Lower lobe of right lung (tissue), 2 donors: ENCODE measurements at regions not wholly inside any gene's neighbourhood (a gene's known extent, or its start where the extent isn't known, plus 50 kb on each side); places are given as distances from the start of the nearest gene placed in this dataset.
"Not testable (repeated sequence)": the region's sequence is repeated elsewhere in the genome, so short reads cannot be mapped to it uniquely, and the experiment has no call there.

ENCODE experiments used
- ATAC-seq, 2 donors: fragments of 200-7000 bp; cut with Tn5 transposase; one replicate each; pipeline ENCODE4 v1.9.1; 2020 to 2022; ENCODE audit warnings: mild to moderate bottlenecking in 2 of 2, moderate library complexity in 2 of 2
- DNase-seq: peaks from one replicate; pipeline ENCODE4 v3.0.0-alpha.2; 2020
- H3K27ac ChIP-seq: fragments of 200-600 bp; one replicate; pipeline ENCODE4 v1.8.0; 2022
- H3K27me3 ChIP-seq: fragments of 200-600 bp; one replicate; pipeline ENCODE4 v1.8.0; 2022; ENCODE audit warnings: low read depth
- H3K36me3 ChIP-seq: fragments of 200-600 bp; one replicate; pipeline ENCODE4 v1.8.0; 2022; ENCODE audit warnings: mild to moderate bottlenecking
- H3K4me1 ChIP-seq: fragments of 200-600 bp; one replicate; pipeline ENCODE4 v1.8.0; 2022
- H3K4me3 ChIP-seq: fragments of 200-600 bp; one replicate; pipeline ENCODE4 v1.8.0; 2022; ENCODE audit warnings: mild to moderate bottlenecking
- H3K9me3 ChIP-seq: fragments of 200-600 bp; one replicate; pipeline ENCODE4 v1.8.0; 2022
- intact Hi-C: fragments of 100-400 bp; cut with DNase I; formaldehyde crosslinking; loops from one replicate; pipeline ENCODE4 v1.11.0; 2022
- TF ChIP-seq, protein P1 (sequence below): fragments of 200-600 bp; IDR thresholded peaks from one replicate; pipeline ENCODE4 v1.8.0; 2022; ENCODE audit warnings: antibody characterized with exemption, mild to moderate bottlenecking
- donor health status: DM: no; HTN: yes; CAD: no; lungs with severe emphysema.

GRCh38 chr10:52502237-52502636 is 188.2 kb downstream of the DKK1 start:
- intact Hi-C loops, result no loop called here
- Histone ChIP-seq H3K27me3 (no peaks in the 10 kb centered on the region), H3K36me3 (no peaks in the 10 kb centered on the region), H3K27ac (no peak overlapping the region), H3K9me3 (no peaks in the 10 kb centered on the region), H3K4me1 (no peaks in the 10 kb centered on the region), H3K4me3 (no peak overlapping the region)
- ATAC-seq (no peak), DNase-seq (no peak)
- TF ChIP-seq, protein P1, sequence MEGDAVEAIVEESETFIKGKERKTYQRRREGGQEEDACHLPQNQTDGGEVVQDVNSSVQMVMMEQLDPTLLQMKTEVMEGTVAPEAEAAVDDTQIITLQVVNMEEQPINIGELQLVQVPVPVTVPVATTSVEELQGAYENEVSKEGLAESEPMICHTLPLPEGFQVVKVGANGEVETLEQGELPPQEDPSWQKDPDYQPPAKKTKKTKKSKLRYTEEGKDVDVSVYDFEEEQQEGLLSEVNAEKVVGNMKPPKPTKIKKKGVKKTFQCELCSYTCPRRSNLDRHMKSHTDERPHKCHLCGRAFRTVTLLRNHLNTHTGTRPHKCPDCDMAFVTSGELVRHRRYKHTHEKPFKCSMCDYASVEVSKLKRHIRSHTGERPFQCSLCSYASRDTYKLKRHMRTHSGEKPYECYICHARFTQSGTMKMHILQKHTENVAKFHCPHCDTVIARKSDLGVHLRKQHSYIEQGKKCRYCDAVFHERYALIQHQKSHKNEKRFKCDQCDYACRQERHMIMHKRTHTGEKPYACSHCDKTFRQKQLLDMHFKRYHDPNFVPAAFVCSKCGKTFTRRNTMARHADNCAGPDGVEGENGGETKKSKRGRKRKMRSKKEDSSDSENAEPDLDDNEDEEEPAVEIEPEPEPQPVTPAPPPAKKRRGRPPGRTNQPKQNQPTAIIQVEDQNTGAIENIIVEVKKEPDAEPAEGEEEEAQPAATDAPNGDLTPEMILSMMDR, result no peak

DNA sequence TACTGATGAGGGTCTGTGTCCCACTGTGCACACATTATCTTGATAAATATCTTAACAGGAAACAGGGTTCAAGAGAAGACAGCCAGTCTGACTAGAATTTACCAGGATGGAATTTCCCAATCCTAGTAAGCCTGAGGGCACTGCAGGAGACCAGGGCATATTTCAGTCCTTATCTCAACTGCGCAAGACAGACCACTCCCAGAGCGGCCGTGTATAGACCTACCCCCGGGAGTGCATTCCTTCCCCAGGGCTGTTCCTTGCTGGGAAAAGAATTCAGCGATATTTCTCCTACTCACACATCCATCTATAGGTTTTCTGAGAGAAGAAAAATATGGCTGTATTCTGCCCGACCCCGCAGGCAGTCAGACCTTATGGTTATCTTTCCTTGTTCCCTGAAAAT is 191.3 kb downstream of the DKK1 start:
- ATAC-seq, H3K27me3 ChIP-seq, H3K4me3 ChIP-seq, H3K36me3 ChIP-seq, DNase-seq, H3K9me3 ChIP-seq, H3K27ac ChIP-seq, H3K4me1 ChIP-seq, intact Hi-C loops: not testable (repeated sequence)

DNA sequence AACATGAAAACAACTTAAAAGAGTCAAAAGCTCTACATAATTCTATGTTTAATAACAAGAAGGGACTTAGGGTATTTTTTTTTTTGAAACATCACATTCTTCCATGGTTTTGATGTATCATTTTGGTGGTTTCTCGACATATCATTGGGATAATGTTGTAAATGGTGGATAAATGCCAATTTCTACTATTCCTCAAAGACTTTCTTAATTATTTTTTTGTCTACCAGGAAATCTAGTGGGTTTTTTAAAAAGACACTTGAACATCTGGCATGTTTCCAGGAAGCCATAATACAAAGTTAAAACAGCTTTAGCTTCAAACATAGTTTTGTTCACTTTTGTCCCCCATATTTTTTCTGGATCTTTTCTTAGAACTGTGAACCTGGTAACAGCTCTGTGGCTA is 200.4 kb downstream of the DKK1 start:
- TF ChIP-seq, protein P1, result no peak
- H3K4me1 ChIP-seq, result no peaks in the 10 kb centered on the region
- H3K4me3 ChIP-seq, result no peak overlapping the region
- H3K9me3 ChIP-seq, result peaks cover 5% of the 10 kb centered on the region
- intact Hi-C loops, result no loop called here
- no peaks in the 10 kb centered on the region for H3K36me3 ChIP-seq
- H3K27ac ChIP-seq, result no peak overlapping the region
- H3K27me3 ChIP-seq, result no peaks in the 10 kb centered on the region
- no peak for ATAC-seq
- DNase-seq, result no peak

DNA sequence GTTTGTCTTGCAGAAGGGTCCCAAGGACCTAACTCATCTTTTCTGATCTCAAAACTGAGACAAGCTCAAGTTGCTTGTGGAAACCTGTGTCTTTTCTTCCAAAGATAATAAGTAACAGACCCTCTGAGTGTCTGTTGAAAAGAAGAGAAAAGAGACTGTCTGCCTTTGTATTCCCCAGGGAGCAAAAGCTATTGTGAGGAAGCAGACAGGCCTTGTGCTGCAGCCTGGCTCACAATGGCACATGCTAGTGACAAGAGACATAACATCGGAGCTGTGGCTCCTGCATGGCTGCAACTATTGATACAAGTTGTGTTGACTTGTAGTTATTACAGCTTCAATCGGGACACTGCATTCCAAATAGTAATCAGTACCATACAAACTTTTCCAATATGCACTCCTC is 202.9 kb downstream of the DKK1 start:
- H3K27me3 ChIP-seq, result no peaks in the 10 kb centered on the region
- H3K27ac ChIP-seq, result no peak overlapping the region
- DNase-seq (no peak), ATAC-seq (no peak)
- TF ChIP-seq, protein P1, result no peak
- intact Hi-C loops, result no loop called here
- no peak overlapping the region for H3K4me3 ChIP-seq
- H3K9me3 ChIP-seq, result peaks cover under 1% of the 10 kb centered on the region
- H3K4me1 ChIP-seq, result no peaks in the 10 kb centered on the region
- H3K36me3 ChIP-seq, result no peaks in the 10 kb centered on the region

DNA sequence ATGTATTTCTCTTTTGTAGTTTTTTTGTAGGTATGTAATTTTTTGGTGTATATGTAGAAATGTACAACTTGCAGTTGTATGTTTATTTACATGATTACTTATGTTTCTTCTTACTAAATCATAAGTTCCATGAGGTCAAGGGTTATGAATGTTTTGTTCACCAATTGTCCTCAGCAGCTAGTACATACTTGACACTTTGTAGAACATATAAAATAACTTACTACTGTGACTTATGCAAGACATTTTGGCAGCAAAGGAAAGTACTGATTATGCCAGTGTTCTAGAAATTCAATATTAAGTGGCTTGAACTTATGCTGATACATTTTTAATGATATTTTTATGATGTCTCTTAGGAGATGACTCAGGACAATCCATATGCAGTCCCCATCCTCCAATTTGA is 209.6 kb downstream of the DKK1 start:
- H3K9me3 ChIP-seq, result no peaks in the 10 kb centered on the region
- no peak overlapping the region for H3K4me3 ChIP-seq
- ATAC-seq (no peak), DNase-seq (no peak)
- H3K27ac ChIP-seq, result no peak overlapping the region
- intact Hi-C loops, result no loop called here
- no peaks in the 10 kb centered on the region for H3K4me1 ChIP-seq
- TF ChIP-seq, protein P1, result no peak
- H3K27me3 ChIP-seq, result no peaks in the 10 kb centered on the region
- H3K36me3 ChIP-seq, result no peaks in the 10 kb centered on the region

- intact Hi-C loops, result no loop called here
- ATAC-seq (no peak), DNase-seq (no peak)
- Histone ChIP-seq H3K27ac (no peak overlapping the region), H3K4me3 (no peak overlapping the region), H3K9me3 (no peaks in the 10 kb centered on the region), H3K36me3 (no peaks in the 10 kb centered on the region), H3K4me1 (no peaks in the 10 kb centered on the region), H3K27me3 (no peaks in the 10 kb centered on the region)
- TF ChIP-seq, protein P1, result no peak
Measured at GRCh38 chr10:52525761-52526160, 211.7 kb downstream of the DKK1 start.
